ENCODE measurements at regions not wholly inside any gene's neighbourhood (a gene's known extent, or its start where the extent isn't known, plus 50 kb on each side); places are given as distances from the start of the nearest gene placed in this dataset.

GRCh38 chr2:121043061-121043826 lies 241.8 kb downstream of the TFCP2L1 start:
- ChIA-PET CTCF (interaction anchor here (0.8 to 2.1 kb wide), 2 partner anchors 37 to 132 kb away, joined by 3 to 7 read pairs; no protein-coding TSS in a partner anchor), POLR2A (no interaction called here)
- Histone ChIP-seq H3K4me1 (peaks cover 6% of the 10 kb centered on the region; the same call in 2 of the 3 replicates), H3K4me3 (no peak overlapping the region), H3K9me3 (no peaks in the 10 kb centered on the region), H3K4me2 (no peak overlapping the region), H3K27ac (no peak overlapping the region)
- TF ChIP-seq REST (IDR thresholded peaks at IDR 0.05) (no peak), CBX8 (IDR thresholded peaks at IDR 0.05) (no peak), HDAC2 (IDR thresholded peaks at IDR 0.05) (no peak), NFE2L2 (conservative IDR thresholded peaks at IDR 0.05; ENCODE audit: low read length) (no peak), NR3C1 (IDR thresholded peaks at IDR 0.05) (no peak), MAZ (IDR thresholded peaks at IDR 0.05; ENCODE audit: borderline replicate concordance, low read depth, low read length) (no peak), RCOR1 (IDR thresholded peaks at IDR 0.05; ENCODE audit: low read depth, low read length) (no peak), FOSB (CRISPR knock-in tag; IDR thresholded peaks at IDR 0.05) (no peak), HOXB5 (CRISPR knock-in tag; IDR thresholded peaks at IDR 0.05) (no peak), FOSL2 (IDR thresholded peaks at IDR 0.05) (no peak), FOSL2 (CRISPR knock-in tag; IDR thresholded peaks at IDR 0.05) (no peak), CHD4 (IDR thresholded peaks at IDR 0.05; ENCODE audit: borderline replicate concordance) (no peak), FOXS1 (CRISPR knock-in tag; IDR thresholded peaks at IDR 0.05) (no peak)
- TF ChIP-seq, protein P1, sequence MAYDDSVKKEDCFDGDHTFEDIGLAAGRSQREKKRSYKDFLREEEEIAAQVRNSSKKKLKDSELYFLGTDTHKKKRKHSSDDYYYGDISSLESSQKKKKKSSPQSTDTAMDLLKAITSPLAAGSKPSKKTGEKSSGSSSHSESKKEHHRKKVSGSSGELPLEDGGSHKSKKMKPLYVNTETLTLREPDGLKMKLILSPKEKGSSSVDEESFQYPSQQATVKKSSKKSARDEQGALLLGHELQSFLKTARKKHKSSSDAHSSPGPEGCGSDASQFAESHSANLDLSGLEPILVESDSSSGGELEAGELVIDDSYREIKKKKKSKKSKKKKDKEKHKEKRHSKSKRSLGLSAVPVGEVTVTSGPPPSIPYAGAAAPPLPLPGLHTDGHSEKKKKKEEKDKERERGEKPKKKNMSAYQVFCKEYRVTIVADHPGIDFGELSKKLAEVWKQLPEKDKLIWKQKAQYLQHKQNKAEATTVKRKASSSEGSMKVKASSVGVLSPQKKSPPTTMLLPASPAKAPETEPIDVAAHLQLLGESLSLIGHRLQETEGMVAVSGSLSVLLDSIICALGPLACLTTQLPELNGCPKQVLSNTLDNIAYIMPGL (CRISPR knock-in tag; IDR thresholded peaks at IDR 0.05; ENCODE audit: borderline replicate concordance) = no peak
- TF ChIP-seq, protein P2, sequence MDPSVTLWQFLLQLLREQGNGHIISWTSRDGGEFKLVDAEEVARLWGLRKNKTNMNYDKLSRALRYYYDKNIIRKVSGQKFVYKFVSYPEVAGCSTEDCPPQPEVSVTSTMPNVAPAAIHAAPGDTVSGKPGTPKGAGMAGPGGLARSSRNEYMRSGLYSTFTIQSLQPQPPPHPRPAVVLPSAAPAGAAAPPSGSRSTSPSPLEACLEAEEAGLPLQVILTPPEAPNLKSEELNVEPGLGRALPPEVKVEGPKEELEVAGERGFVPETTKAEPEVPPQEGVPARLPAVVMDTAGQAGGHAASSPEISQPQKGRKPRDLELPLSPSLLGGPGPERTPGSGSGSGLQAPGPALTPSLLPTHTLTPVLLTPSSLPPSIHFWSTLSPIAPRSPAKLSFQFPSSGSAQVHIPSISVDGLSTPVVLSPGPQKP (IDR thresholded peaks at IDR 0.05; ENCODE audit: low read depth, low read length) = no peak
- TF ChIP-seq, protein P3, sequence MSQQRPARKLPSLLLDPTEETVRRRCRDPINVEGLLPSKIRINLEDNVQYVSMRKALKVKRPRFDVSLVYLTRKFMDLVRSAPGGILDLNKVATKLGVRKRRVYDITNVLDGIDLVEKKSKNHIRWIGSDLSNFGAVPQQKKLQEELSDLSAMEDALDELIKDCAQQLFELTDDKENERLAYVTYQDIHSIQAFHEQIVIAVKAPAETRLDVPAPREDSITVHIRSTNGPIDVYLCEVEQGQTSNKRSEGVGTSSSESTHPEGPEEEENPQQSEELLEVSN (IDR thresholded peaks at IDR 0.05; ENCODE audit: borderline replicate concordance, low read depth) = no peak
- FAIRE-seq (no peak), ATAC-seq (no peak), DNase-seq (ENCODE audit: low read depth in 1 of 2, low spot score in 1 of 2) (no peak)
- WGBS (ENCODE audit: missing lambda C conversion rate) = 77% methylated on average over 8 of the region's 8 CpGs

DNA sequence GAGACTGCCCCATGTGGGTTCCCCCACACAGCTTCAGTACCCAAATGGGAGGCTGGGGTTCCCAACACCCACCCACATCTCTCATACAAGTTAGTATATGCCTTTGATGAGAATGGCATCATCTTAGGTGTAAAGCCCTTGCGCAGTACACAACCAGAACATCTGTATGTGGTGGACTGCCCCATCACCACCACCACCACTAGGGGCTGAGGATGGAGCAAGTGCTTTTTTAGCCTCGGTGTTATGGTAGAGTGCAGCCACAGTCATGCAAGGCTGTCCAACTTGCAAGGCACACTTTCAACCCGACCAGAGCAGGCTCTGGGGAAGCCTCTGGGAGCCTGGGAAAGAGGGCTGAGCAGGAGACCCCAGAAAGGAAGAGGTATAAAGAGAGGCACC lies 241.2 kb downstream of the TFCP2L1 start:
- ChIA-PET POLR2A (no interaction called here), CTCF (interaction anchor here (1.1 to 3.7 kb wide), 3 partner anchors 27 to 348 kb away, joined by 3 to 18 read pairs (median 7); no protein-coding TSS in a partner anchor)
- ATAC-seq = peak; percentile 63 to 77; a peak in 4 of 6 replicates
- TF ChIP-seq NPAS2 (CRISPR knock-in tag; IDR thresholded peaks at IDR 0.05; ENCODE audit: borderline replicate concordance) (no peak), MAFK (IDR thresholded peaks at IDR 0.05; ENCODE audit: partially characterized antibody) (no peak), FOSL2 (IDR thresholded peaks at IDR 0.05) (no peak), FOSL2 (CRISPR knock-in tag; IDR thresholded peaks at IDR 0.05) (no peak), FOSB (CRISPR knock-in tag; IDR thresholded peaks at IDR 0.05) (no peak), HEYL (CRISPR knock-in tag; IDR thresholded peaks at IDR 0.05) (no peak), TFCP2L1 (CRISPR knock-in tag; IDR thresholded peaks at IDR 0.05) (no peak), POLR2A (IDR thresholded peaks at IDR 0.05; ENCODE audit: low read length) (no peak), CBX8 (IDR thresholded peaks at IDR 0.05) (no peak), RFX5 (IDR thresholded peaks at IDR 0.05) (no peak)
- TF ChIP-seq, protein P1 (CRISPR knock-in tag; IDR thresholded peaks at IDR 0.05; ENCODE audit: borderline replicate concordance) = no peak
- H3K4me2 ChIP-seq = no peak overlapping the region
- H3K27ac ChIP-seq = no peak overlapping the region
- FAIRE-seq = no peak
- WGBS (ENCODE audit: missing lambda C conversion rate) = 52% methylated on average over 3 of the region's 3 CpGs
- H3K4me3 ChIP-seq = no peak overlapping the region
- H3K9me3 ChIP-seq = no peaks in the 10 kb centered on the region
- DNase-seq (ENCODE audit: low read depth in 1 of 2, low spot score in 1 of 2) = peak in 1 of 2 experiments; percentile 14
- H3K4me1 ChIP-seq = peaks cover under 1% of the 10 kb centered on the region; the same call in 2 of the 3 replicates
